ENCODE measurements at regions not wholly inside any gene's neighbourhood (a gene's known extent, or its start where the extent isn't known, plus 50 kb on each side); places are given as distances from the start of the nearest gene placed in this dataset.
A peak's percentile ranks its signal among the peaks of the same experiment; 100 is the strongest.

DNA sequence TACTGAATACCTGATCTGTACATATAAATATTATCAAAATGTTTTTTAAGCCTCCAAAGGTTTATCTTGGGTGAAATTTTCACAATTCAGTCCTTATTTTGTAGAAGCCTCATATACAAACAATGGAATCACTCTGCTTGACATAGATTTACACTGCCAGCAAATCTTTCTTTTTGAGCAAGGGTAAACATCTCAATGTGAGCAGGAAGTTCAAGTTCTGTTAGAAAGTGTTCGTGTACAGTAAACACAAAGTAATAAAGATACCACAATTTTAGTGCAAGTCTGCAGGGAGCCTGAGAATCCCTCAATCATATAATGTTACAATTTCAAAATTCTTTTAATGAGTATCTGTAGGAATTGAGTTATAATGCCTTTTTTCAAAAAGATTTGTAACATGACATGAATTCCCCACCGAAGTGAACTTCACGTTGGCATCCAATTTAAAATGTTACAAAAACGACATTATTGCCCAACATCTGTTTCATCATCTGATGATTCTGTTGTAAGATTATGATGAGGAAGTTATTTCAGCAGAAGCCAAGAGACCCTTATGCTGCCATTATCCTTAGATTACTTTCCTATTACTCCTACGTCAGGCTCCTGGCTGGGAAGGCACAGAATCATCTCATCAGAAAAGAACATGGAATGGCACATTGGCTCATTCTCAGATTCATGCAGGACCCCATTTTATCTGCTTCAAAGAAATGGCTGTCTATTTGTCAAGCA is 283.9 kb upstream of the ACVR2A start:
- DNase-seq (ENCODE audit: low read depth in 4 of 4, low spot score in 3 of 4), result no peak

DNA sequence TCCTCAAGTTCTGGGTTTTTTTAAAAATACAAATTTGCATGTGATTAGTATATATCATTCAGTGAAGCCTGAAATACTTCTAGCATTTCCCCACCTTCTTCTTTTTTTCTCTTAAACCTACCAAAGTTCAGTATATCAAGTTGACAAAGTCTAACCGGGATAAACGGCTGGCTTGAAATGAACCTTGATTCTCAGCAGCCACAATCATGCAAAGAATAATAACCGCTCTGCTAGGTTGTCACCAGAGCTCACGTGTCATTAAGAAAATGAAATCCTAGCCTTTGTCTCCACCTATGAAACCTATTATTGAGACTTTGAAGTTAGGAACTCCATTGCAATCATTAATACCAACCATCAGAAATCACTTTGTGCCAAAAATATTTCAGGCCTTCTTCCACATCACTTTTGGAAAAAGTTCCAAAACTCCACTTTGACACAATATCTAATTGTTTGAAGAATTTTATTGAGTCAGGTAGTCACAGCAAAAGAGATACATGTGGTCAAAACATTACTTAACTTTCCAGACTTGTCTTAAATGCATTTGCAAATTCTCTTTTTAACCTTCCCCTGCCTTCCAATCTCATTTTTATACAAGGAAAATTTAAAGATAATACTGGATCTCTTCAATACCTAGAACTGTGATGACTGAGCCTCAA is 285.6 kb upstream of the ACVR2A start:
- DNase-seq (ENCODE audit: low read depth in 4 of 4, low spot score in 3 of 4), result no peak

DNA sequence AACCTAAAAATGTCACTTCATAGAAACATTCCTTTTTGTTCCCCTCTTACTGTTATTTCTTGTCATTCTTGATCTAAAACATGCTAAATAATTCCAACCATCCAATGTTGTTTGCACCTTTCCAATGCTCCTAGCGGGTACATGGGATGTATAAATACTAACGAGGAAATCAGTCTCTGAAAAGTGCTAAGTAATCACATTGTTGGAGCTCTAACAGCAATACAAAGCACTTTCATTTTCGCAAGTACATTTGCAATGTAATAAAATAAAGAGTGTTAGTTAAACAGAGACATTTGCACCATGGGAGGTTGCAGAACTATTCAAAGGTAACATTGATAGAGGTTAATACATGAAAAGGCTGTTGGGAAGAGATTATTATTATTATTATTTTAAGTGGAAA is 286.2 kb upstream of the ACVR2A start:
- no peak for DNase-seq (ENCODE audit: low read depth in 4 of 4, low spot score in 3 of 4)

DNA sequence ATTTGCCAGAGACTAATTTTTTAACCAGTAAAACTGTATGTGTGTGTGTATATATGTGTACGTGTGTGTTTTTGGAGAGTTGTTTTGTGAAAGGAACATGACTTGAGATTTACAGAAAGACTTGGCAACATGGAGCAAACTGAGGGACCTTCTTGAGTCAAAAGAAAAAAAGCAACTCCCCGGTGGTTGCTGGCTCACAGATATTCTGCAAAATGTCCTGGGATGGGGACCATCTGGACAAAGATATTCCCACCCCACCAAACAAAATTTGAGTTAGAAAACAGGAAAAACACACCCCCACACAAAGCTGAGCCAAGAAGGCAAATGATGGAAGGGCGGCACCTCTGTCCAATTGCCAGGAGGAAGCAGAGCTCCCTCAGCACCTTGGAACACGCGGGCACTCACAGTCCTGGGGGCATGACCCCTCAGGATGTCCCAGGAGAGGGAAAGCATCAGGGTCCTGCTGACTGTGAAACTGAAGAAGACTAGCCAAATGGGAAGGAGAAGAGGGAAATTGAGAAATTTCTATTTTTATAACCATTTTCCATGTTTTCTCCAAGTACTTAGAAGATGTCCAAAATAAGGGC is 290.2 kb upstream of the ACVR2A start:
- DNase-seq (ENCODE audit: low read depth in 4 of 4, low spot score in 3 of 4), result no peak

GRCh38 chr2:147553775-147554271 is 291.0 kb upstream of the ACVR2A start:
- no peak for DNase-seq (ENCODE audit: low read depth in 4 of 4, low spot score in 3 of 4)

DNA sequence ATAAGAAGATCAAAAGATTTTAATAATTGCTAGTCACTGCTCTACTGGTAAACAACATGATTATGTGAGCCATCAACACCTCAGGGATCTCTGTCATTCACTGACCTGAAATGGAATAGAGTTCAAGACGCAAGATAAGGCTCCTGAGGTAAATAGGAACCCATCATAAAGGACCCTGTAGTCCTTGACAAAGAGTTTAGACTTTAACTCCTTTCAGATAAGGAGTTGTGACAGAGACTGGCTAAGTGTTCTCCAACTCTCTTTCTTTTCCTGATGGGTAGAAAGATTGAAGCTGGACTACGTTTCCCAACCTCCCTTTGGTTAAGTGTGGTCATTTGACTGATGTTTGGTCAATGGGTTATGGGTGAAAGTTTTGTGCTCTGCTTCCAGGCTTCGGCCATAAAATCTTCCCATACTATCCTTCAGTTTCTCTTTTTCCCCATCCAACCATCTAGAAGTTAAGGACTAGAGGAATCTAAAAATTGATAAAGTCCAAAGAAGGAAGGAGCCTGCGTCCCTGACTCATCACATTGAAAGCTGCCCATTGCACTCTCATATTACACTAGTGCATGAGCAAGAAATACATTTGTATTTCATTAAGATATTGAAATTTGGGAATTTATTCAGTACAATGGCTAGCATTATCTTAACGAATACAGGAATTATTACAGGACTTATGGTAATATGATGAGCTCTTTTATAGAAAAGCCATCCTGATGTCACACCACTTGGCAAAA is 293.7 kb upstream of the ACVR2A start:
- DNase-seq (ENCODE audit: low read depth in 4 of 4, low spot score in 3 of 4), result no peak

DNA sequence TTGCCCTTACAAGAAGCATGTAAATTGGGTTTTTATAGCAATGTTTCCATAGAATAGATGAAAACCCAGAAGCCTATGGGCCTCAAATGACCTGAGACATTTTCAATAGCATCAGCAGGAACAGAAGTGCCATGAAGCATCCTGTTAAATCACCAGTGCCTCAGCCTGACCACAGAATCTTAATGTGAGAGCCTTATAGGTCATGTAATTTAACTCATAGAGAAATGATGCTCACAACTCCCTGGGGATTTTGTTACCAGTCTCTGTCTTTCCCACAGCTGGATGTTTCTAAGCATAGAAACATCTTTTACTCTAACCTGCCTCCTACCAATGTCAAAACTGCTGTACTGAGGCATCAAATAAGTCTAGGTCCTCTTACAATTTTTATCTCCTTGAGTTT is 295.8 kb upstream of the ACVR2A start:
- no peak for DNase-seq (ENCODE audit: low read depth in 4 of 4, low spot score in 3 of 4)

DNA sequence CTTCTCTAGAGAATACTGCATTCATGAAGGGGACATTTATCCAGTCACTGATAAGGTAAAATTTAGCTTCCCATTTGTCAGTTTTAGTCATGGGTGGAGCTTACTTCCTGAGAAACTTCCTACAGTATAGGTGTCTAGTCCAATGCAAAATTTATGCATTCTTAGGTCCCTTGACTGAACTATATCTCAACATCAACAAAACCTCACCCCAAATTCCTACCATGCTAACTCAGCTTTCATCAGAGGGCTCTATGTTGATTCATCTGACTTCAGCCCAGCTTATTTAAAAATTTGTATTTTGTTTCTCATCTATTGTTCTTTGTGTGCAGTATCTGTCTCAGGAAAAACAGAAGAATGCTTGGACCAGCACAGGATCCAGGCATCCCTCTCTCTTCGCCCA is 296.4 kb upstream of the ACVR2A start:
- no peak for DNase-seq (ENCODE audit: low read depth in 4 of 4, low spot score in 3 of 4)

- no peak for DNase-seq (ENCODE audit: low read depth in 4 of 4, low spot score in 3 of 4)
These were observed 297.4 kb upstream of the ACVR2A start for GRCh38 chr2:147547440-147547839.

GRCh38 chr2:147546109-147546508 is 298.7 kb upstream of the ACVR2A start:
- DNase-seq (ENCODE audit: low read depth in 4 of 4, low spot score in 3 of 4), result peak in 1 of 4 donors; percentile 5

DNA sequence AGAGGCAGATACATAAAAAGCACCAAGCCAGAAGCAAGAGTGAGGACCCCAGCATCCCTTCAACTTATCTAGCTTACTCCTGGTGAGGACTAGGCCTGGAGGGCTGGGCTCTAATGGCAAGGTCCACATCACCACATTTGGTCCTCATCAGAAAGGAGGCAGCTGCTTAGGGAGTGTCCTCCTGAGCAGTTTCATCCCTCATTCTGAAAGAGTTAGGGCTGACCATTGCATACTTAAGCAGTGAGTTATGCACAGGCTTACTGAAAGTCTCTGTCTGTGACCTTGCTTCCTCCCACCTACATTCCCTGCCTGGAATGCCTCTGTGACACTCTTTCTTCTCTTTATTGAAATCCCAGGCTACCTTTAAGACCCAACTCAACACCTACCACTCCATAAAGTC is 301.8 kb upstream of the ACVR2A start:
- no peak for DNase-seq (ENCODE audit: low read depth in 4 of 4, low spot score in 3 of 4)

DNA sequence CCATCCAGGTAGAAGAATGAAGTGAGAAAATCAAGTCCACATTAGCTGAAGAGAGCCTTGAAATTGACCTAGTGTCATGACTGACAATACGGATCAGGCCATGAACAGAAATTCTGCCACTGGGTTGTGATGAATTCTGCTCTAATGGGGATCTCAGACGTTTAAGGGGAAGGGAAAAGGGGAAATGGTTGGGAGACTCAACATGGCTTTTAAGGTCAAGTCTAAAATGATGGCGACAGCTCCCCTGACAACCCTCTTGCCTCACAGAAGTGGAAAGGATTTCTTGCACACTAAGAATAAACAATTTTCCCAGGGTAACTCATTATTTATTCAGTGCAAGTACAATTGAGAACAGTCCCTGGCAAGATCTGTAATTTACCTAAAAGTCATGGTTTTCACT is 302.5 kb upstream of the ACVR2A start:
- no peak for DNase-seq (ENCODE audit: low read depth in 4 of 4, low spot score in 3 of 4)

DNA sequence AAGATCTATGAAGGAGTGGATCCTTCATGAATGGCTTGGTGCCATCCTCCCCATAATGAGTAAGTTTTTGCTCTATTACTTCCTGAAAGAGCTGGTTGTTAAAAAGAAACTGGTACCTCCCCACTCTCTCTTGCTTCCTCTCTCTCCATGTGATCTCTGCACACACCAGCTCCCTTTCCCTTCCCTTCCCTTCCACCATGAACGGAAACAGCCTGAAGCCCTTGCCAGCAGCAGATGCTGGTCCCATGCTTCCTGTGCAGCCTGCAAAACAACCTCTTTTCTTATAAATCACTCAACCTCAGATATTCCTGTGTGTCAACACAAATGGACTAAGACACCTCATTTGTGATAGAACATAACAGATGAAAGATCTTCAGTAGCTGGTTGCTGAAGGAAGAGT is 303.5 kb upstream of the ACVR2A start:
- no peak for DNase-seq (ENCODE audit: low read depth in 4 of 4, low spot score in 3 of 4)

- DNase-seq (ENCODE audit: low read depth in 4 of 4, low spot score in 3 of 4), result no peak
These were observed 306.0 kb upstream of the ACVR2A start for GRCh38 chr2:147538821-147539220.

DNA sequence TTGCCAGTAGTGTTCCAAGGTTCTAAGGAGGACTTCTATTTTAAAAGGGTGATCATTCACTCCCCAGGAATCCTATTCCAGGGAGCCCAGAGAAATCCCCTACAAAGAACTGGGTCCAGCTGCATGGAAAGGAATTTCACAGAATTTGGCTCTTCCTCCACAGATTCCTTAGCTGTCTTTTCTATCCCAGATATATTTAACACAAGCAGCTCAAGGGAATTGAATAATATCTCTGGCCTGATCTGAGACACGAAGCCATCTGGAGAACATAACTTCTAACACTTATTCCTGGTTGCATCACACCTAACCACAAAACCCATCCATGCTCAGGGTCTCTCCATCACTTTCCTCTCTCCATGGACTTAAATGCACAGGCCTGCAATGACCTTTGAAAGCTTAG is 306.7 kb upstream of the ACVR2A start:
- DNase-seq (ENCODE audit: low read depth in 4 of 4, low spot score in 3 of 4), result no peak

DNA sequence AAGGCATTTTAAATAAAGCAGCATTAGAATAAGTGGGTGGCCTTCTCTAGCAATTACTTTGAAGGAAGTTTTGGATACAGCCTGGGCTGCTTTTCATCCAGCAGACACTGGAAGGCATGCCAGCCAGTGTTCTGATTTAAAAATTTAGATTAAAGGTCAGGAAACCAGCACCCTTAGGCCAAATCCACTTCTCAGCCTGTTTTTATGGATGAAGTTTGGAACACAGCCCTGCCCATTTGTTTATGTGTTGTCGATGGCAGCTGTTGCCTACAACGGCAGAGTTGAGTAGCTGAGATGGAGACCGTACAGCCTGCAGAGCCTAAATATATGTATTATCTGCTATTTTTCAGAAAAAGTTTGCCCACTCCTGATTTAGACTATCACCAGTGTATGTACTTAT is 313.6 kb upstream of the ACVR2A start:
- no peak for DNase-seq (ENCODE audit: low read depth in 4 of 4, low spot score in 3 of 4)

DNA sequence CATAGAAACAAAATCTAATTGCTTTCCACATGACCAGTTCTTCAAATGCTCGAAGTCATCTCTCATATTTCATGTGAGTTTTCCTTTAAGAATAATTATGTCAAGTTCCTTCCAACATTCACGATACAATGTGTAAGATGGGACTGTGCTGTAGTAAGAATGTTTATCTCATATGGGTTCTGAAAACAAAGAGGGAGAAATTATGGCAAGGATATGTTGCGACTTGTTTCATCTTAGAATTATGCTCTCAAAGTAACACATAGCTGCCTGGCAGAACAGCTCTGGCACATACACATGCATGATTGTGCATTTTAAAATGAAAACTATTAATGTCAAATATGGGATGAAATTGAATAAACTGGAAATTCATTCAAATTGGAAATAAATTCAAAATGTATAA is 314.8 kb upstream of the ACVR2A start:
- DNase-seq (ENCODE audit: low read depth in 4 of 4, low spot score in 3 of 4), result no peak

GRCh38 chr2:147525819-147526489 is 318.9 kb upstream of the ACVR2A start:
- no peak for DNase-seq (ENCODE audit: low read depth in 4 of 4, low spot score in 3 of 4)

- no peak for DNase-seq (ENCODE audit: low read depth in 4 of 4, low spot score in 3 of 4)
These were observed 319.9 kb upstream of the ACVR2A start for GRCh38 chr2:147524912-147525311.

- DNase-seq (ENCODE audit: low read depth in 4 of 4, low spot score in 3 of 4), result no peak
These were observed 321.4 kb upstream of the ACVR2A start for GRCh38 chr2:147523415-147523814.

DNA sequence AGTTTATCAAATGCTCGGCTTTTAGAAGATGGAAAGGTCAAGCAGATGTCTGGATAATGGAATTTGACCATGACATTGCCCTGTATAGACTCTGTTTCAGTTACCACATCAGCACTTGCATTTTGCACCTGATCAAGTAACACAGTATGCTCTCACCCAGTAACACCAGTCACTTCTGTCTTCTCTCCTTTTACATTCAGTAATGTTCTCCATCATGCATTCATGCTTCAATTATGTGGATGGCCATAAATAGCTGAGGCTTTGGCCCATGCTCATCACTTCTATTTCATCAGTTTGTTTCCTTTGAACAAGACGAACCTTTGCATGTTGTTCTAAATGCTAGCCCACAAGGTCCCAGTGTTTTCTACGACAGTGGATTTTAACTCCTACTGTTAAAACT is 322.9 kb upstream of the ACVR2A start:
- DNase-seq (ENCODE audit: low read depth in 4 of 4, low spot score in 3 of 4), result no peak
